Loucy (cell line): ENCODE measurements at regions not wholly inside any gene's neighbourhood (a gene's known extent, or its start where the extent isn't known, plus 50 kb on each side); places are given as distances from the start of the nearest gene placed in this dataset.

ENCODE experiments used
- EZH2phosphoT487 ChIP-seq: fragments of 200-600 bp; IDR thresholded peaks from 2 replicates; pipeline ENCODE4 v1.6.1; 2018; ENCODE audit warnings: antibody characterized with exemption, mild to moderate bottlenecking, moderate library complexity, borderline replicate concordance
- TF ChIP-seq, protein P1 (sequence below): fragments of 200-600 bp; sonication (generic); conservative IDR thresholded peaks from 2 replicates; pipeline ENCODE4 v1.5.1; 2014; ENCODE audit warnings: mild to moderate bottlenecking, antibody characterized with exemption, low read length

GRCh38 chr1:239819096-239819495 is 272.6 kb upstream of the FMN2 start:
- TF ChIP-seq, protein P1, sequence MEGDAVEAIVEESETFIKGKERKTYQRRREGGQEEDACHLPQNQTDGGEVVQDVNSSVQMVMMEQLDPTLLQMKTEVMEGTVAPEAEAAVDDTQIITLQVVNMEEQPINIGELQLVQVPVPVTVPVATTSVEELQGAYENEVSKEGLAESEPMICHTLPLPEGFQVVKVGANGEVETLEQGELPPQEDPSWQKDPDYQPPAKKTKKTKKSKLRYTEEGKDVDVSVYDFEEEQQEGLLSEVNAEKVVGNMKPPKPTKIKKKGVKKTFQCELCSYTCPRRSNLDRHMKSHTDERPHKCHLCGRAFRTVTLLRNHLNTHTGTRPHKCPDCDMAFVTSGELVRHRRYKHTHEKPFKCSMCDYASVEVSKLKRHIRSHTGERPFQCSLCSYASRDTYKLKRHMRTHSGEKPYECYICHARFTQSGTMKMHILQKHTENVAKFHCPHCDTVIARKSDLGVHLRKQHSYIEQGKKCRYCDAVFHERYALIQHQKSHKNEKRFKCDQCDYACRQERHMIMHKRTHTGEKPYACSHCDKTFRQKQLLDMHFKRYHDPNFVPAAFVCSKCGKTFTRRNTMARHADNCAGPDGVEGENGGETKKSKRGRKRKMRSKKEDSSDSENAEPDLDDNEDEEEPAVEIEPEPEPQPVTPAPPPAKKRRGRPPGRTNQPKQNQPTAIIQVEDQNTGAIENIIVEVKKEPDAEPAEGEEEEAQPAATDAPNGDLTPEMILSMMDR, result peak; percentile 27; the same call in 1 of the 2 replicates
- no peak for TF ChIP-seq EZH2phosphoT487
